C4-2B (cell line): ENCODE measurements at regions not wholly inside any gene's neighbourhood (a gene's known extent, or its start where the extent isn't known, plus 50 kb on each side); places are given as distances from the start of the nearest gene placed in this dataset.

Experiments
- H3K27ac ChIP-seq: fragments of 450-650 bp; 2 replicates; pipeline ENCODE4 v1.5.1; 2017
- CTCF ChIP-seq: fragments of 450-650 bp; conservative IDR thresholded peaks from 2 replicates; pipeline ENCODE4 v1.5.1; 2017; ENCODE audit warnings: mild to moderate bottlenecking
- ZFX ChIP-seq: fragments of 450-650 bp; IDR thresholded peaks from 2 replicates; pipeline ENCODE4 v1.6.1; 2017

GRCh38 chr21:41008351-41008750, 159.6 kb upstream of the BACE2 start:
- H3K27ac ChIP-seq = no peak overlapping the region
- TF ChIP-seq ZFX (no peak), CTCF (no peak)

GRCh38 chr21:41008974-41009373, 159.0 kb upstream of the BACE2 start:
- no peak for TF ChIP-seq ZFX
- no peak for TF ChIP-seq CTCF
- no peak overlapping the region for H3K27ac ChIP-seq

GRCh38 chr21:41009398-41010100, 158.4 kb upstream of the BACE2 start:
- H3K27ac ChIP-seq = no peak overlapping the region
- TF ChIP-seq ZFX (no peak), CTCF (no peak)

- H3K27ac ChIP-seq = no peak overlapping the region
- TF ChIP-seq CTCF (no peak), ZFX (no peak)
These were observed 157.9 kb upstream of the BACE2 start for GRCh38 chr21:41010101-41010435.

GRCh38 chr21:41011098-41011731, 156.7 kb upstream of the BACE2 start:
- no peak for TF ChIP-seq ZFX
- TF ChIP-seq CTCF = no peak

GRCh38 chr21:41011951-41012366, 156.0 kb upstream of the BACE2 start:
- TF ChIP-seq CTCF (no peak), ZFX (no peak)

More at GRCh38 chr21:41011098-41011731, 156.7 kb upstream of the BACE2 start:
- H3K27ac ChIP-seq = no peak overlapping the region

GRCh38 chr21:41012425-41012824, 155.5 kb upstream of the BACE2 start:
- no peak for TF ChIP-seq CTCF
- TF ChIP-seq ZFX = no peak
- H3K27ac ChIP-seq = no peak overlapping the region

More at GRCh38 chr21:41011951-41012366, 156.0 kb upstream of the BACE2 start:
- no peak overlapping the region for H3K27ac ChIP-seq
